CD4-positive, alpha-beta memory T cell (primary cell): ENCODE measurements at regions not wholly inside any gene's neighbourhood (a gene's known extent, or its start where the extent isn't known, plus 50 kb on each side); places are given as distances from the start of the nearest gene placed in this dataset.

Experiments used
- CTCF ChIA-PET: fragments of 350-600 bp; sonication (Branson Sonifier 250); formaldehyde crosslinking; loops from one replicate; lab custom pipeline; 2021; ENCODE audit warnings: inconsistent platforms; ENCODE audit not compliant: partially characterized antibody; lab: Charles Lee
- POLR2A ChIA-PET: fragments of 350-600 bp; sonication (Branson Sonifier 250); formaldehyde crosslinking; loops from one replicate; lab custom pipeline; 2021; ENCODE audit not compliant: partially characterized antibody; lab: Charles Lee
- DNase-seq, 5 donors: peaks; one replicate each; pipeline versions ENCODE4 v3.0.0 to v3.0.0-alpha.2; 2020 to 2022; ENCODE audit warnings: mixed read lengths in 1 of 5
- H3K27ac ChIP-seq: one replicate; pipeline ENCODE4 v1.7.0; 2013; ENCODE audit warnings: low read depth, low read length
- H3K27me3 ChIP-seq: 2 replicates; pipeline ENCODE4 v1.7.0; 2013; ENCODE audit warnings: mild to moderate bottlenecking, low read length, moderate library complexity; ENCODE audit not compliant: insufficient read depth
- H3K36me3 ChIP-seq: 2 replicates; pipeline ENCODE4 v1.7.0; 2013; ENCODE audit warnings: mild to moderate bottlenecking, low read length, moderate library complexity; ENCODE audit not compliant: insufficient read depth
- H3K4me1 ChIP-seq: 2 replicates; pipeline ENCODE4 v1.7.0; 2013; ENCODE audit warnings: mild to moderate bottlenecking, low read length, moderate library complexity; ENCODE audit not compliant: insufficient read depth
- H3K4me3 ChIP-seq, 2 donors: one replicate each; pipeline ENCODE4 v1.7.0; 2013; ENCODE audit warnings: low read length in 2 of 2, mild to moderate bottlenecking in 1 of 2
- H3K9me3 ChIP-seq, 2 donors: one replicate each; pipeline ENCODE4 v1.7.0; 2013; ENCODE audit warnings: low read length in 2 of 2, control low read depth in 1 of 2; ENCODE audit not compliant: control insufficient read depth in 1 of 2
- H3K27ac Mint-ChIP-seq, 7 donors: one replicate each; pipeline ENCODE4 v1.8.0; 2020 to 2021; ENCODE audit warnings: mixed read lengths in 7 of 7, mild to moderate bottlenecking in 6 of 7, inconsistent platforms in 3 of 7, moderate library complexity in 3 of 7
- H3K27me3 Mint-ChIP-seq, 2 donors: one replicate each; pipeline ENCODE4 v1.8.0; 2020 to 2021; ENCODE audit warnings: mixed read lengths in 2 of 2
- H3K36me3 Mint-ChIP-seq, 2 donors: one replicate each; pipeline ENCODE4 v1.8.0; 2020 to 2021; ENCODE audit warnings: mixed read lengths in 2 of 2, inconsistent platforms in 1 of 2, mild to moderate bottlenecking in 1 of 2
- H3K4me1 Mint-ChIP-seq, 4 donors: one replicate each; pipeline ENCODE4 v1.8.0; 2020 to 2021; ENCODE audit warnings: mixed read lengths in 4 of 4, mild to moderate bottlenecking in 1 of 4
- H3K4me3 Mint-ChIP-seq, 8 donors: one replicate each; pipeline ENCODE4 v1.8.0; 2020 to 2021; ENCODE audit warnings: mixed read lengths in 8 of 8, mild to moderate bottlenecking in 7 of 8, moderate library complexity in 6 of 8, inconsistent platforms in 3 of 8
- H3K9me3 Mint-ChIP-seq, 8 donors: one replicate each; pipeline ENCODE4 v1.8.0; 2020 to 2021; ENCODE audit warnings: mixed read lengths in 8 of 8, mild to moderate bottlenecking in 5 of 8, inconsistent platforms in 3 of 8, moderate library complexity in 1 of 8
- intact Hi-C: fragments of 100-400 bp; cut with micrococcal nuclease; formaldehyde crosslinking; loops from one replicate; pipeline ENCODE4 v1.15.1; 2023

- no peak overlapping the region for H3K27ac Mint-ChIP-seq
- no peaks in the 10 kb centered on the region for H3K36me3 Mint-ChIP-seq
- Histone ChIP-seq H3K36me3 (no peaks in the 10 kb centered on the region), H3K4me3 (no peak overlapping the region), H3K4me1 (no peaks in the 10 kb centered on the region), H3K27ac (no peak overlapping the region), H3K27me3 (no peaks in the 10 kb centered on the region), H3K9me3 (no peaks in the 10 kb centered on the region)
- H3K9me3 Mint-ChIP-seq, result peaks cover 0 to 14% (median 6%) of the 10 kb centered on the region in 8 donors
- no peaks in the 10 kb centered on the region for H3K4me1 Mint-ChIP-seq
- H3K27me3 Mint-ChIP-seq, result no peaks in the 10 kb centered on the region
- no peak for DNase-seq
- intact Hi-C loops, result no loop called here
- ChIA-PET CTCF (no interaction called here), POLR2A (no interaction called here)
- no peak overlapping the region for H3K4me3 Mint-ChIP-seq
Observed at GRCh38 chr9:107759823-107760166, 270.2 kb upstream of the KLF4 start.

GRCh38 chr9:107759009-107759822 is 269.6 kb upstream of the KLF4 start:
- Histone ChIP-seq H3K4me3 (no peak overlapping the region), H3K4me1 (no peaks in the 10 kb centered on the region), H3K9me3 (no peaks in the 10 kb centered on the region), H3K36me3 (no peaks in the 10 kb centered on the region), H3K27ac (no peak overlapping the region), H3K27me3 (no peaks in the 10 kb centered on the region)
- Mint-ChIP-seq H3K36me3 (no peaks in the 10 kb centered on the region), H3K4me3 (no peak overlapping the region), H3K27me3 (no peaks in the 10 kb centered on the region), H3K4me1 (no peaks in the 10 kb centered on the region), H3K27ac (no peak overlapping the region), H3K9me3 (peaks cover 0 to 14% (median 6%) of the 10 kb centered on the region in 8 donors)
- CTCF ChIA-PET, result no interaction called here
- no peak for DNase-seq
- POLR2A ChIA-PET, result no interaction called here
- intact Hi-C loops, result no loop called here

GRCh38 chr9:107756091-107756490 is 266.5 kb upstream of the KLF4 start:
- Histone ChIP-seq H3K27me3 (no peaks in the 10 kb centered on the region), H3K9me3 (no peaks in the 10 kb centered on the region), H3K27ac (no peak overlapping the region), H3K36me3 (no peaks in the 10 kb centered on the region), H3K4me1 (no peaks in the 10 kb centered on the region), H3K4me3 (no peak overlapping the region)
- H3K27ac Mint-ChIP-seq, result no peak overlapping the region
- intact Hi-C loops, result no loop called here
- POLR2A ChIA-PET, result no interaction called here
- no peaks in the 10 kb centered on the region for H3K36me3 Mint-ChIP-seq
- no peaks in the 10 kb centered on the region for H3K27me3 Mint-ChIP-seq
- H3K4me1 Mint-ChIP-seq, result no peaks in the 10 kb centered on the region
- CTCF ChIA-PET, result no interaction called here
- H3K9me3 Mint-ChIP-seq, result peaks cover 0 to 6% (median 2%) of the 10 kb centered on the region in 8 donors
- DNase-seq, result no peak
- no peak overlapping the region for H3K4me3 Mint-ChIP-seq

- H3K4me1 Mint-ChIP-seq, result no peaks in the 10 kb centered on the region
- no peaks in the 10 kb centered on the region for H3K4me1 ChIP-seq
Observed at GRCh38 chr9:107755246-107755645, 265.7 kb upstream of the KLF4 start.

GRCh38 chr9:107751567-107752210 is 262.1 kb upstream of the KLF4 start:
- no peaks in the 10 kb centered on the region for H3K36me3 ChIP-seq
- H3K9me3 ChIP-seq, result no peaks in the 10 kb centered on the region
- intact Hi-C loops, result no loop called here
- H3K27ac ChIP-seq, result no peak overlapping the region
- Mint-ChIP-seq H3K27ac (no peak overlapping the region), H3K4me1 (no peaks in the 10 kb centered on the region), H3K9me3 (peaks cover 0 to 4% (median 0%) of the 10 kb centered on the region in 8 donors), H3K27me3 (no peaks in the 10 kb centered on the region), H3K4me3 (no peak overlapping the region), H3K36me3 (no peaks in the 10 kb centered on the region)
- H3K4me3 ChIP-seq, result no peak overlapping the region
- no peaks in the 10 kb centered on the region for H3K4me1 ChIP-seq
- no peak for DNase-seq
- ChIA-PET CTCF (no interaction called here), POLR2A (no interaction called here)
- no peaks in the 10 kb centered on the region for H3K27me3 ChIP-seq

More at GRCh38 chr9:107755246-107755645, 265.7 kb upstream of the KLF4 start:
- H3K36me3 Mint-ChIP-seq, result no peaks in the 10 kb centered on the region
- Histone ChIP-seq H3K4me3 (no peak overlapping the region), H3K27ac (no peak overlapping the region), H3K36me3 (no peaks in the 10 kb centered on the region), H3K27me3 (no peaks in the 10 kb centered on the region), H3K9me3 (no peaks in the 10 kb centered on the region)
- H3K9me3 Mint-ChIP-seq, result peaks cover 0 to 6% (median 3%) of the 10 kb centered on the region in 8 donors
- H3K27ac Mint-ChIP-seq, result no peak overlapping the region
- H3K4me3 Mint-ChIP-seq, result no peak overlapping the region
- H3K27me3 Mint-ChIP-seq, result no peaks in the 10 kb centered on the region
- CTCF ChIA-PET, result no interaction called here
- intact Hi-C loops, result no loop called here
- POLR2A ChIA-PET, result no interaction called here
- DNase-seq, result no peak

GRCh38 chr9:107750741-107751566 is 261.4 kb upstream of the KLF4 start:
- peaks cover 0 to 4% (median 0%) of the 10 kb centered on the region in 8 donors for H3K9me3 Mint-ChIP-seq
- no peak for DNase-seq
- no peaks in the 10 kb centered on the region for H3K36me3 Mint-ChIP-seq
- H3K4me1 Mint-ChIP-seq, result no peaks in the 10 kb centered on the region
- no peak overlapping the region for H3K4me3 Mint-ChIP-seq
- Histone ChIP-seq H3K27me3 (no peaks in the 10 kb centered on the region), H3K27ac (no peak overlapping the region), H3K9me3 (no peaks in the 10 kb centered on the region), H3K36me3 (no peaks in the 10 kb centered on the region), H3K4me1 (no peaks in the 10 kb centered on the region), H3K4me3 (no peak overlapping the region)
- ChIA-PET POLR2A (no interaction called here), CTCF (no interaction called here)
- no peaks in the 10 kb centered on the region for H3K27me3 Mint-ChIP-seq
- intact Hi-C loops, result no loop called here
- H3K27ac Mint-ChIP-seq, result no peak overlapping the region

GRCh38 chr9:107749787-107750444 is 260.3 kb upstream of the KLF4 start:
- no peaks in the 10 kb centered on the region for H3K36me3 Mint-ChIP-seq
- H3K27ac Mint-ChIP-seq, result no peak overlapping the region
- intact Hi-C loops, result no loop called here
- no peaks in the 10 kb centered on the region for H3K36me3 ChIP-seq
- no peak overlapping the region for H3K27ac ChIP-seq
- H3K4me3 ChIP-seq, result no peak overlapping the region
- DNase-seq, result no peak
- no peak overlapping the region for H3K4me3 Mint-ChIP-seq
- ChIA-PET CTCF (no interaction called here), POLR2A (no interaction called here)
- H3K4me1 Mint-ChIP-seq, result no peaks in the 10 kb centered on the region
- no peaks in the 10 kb centered on the region for H3K9me3 ChIP-seq
- peaks cover 0 to 4% (median 0%) of the 10 kb centered on the region in 8 donors for H3K9me3 Mint-ChIP-seq
- H3K27me3 ChIP-seq, result no peaks in the 10 kb centered on the region
- H3K27me3 Mint-ChIP-seq, result no peaks in the 10 kb centered on the region
- H3K4me1 ChIP-seq, result no peaks in the 10 kb centered on the region
